HG02759 (cell line): ENCODE measurements at regions not wholly inside any gene's neighbourhood (a gene's known extent, or its start where the extent isn't known, plus 50 kb on each side); places are given as distances from the start of the nearest gene placed in this dataset.

ENCODE experiments used
- ATAC-seq: cut with Tn5 transposase; IDR thresholded peaks from one replicate; pipeline ENCODE4 v1.9.1; 2021; ENCODE audit warnings: mild to moderate bottlenecking, moderate library complexity; ENCODE audit not compliant: unreplicated experiment

GRCh38 chr5:1707467-1707866, 92.2 kb downstream of the MRPL36 start:
- no peak for ATAC-seq

GRCh38 chr5:1706428-1706827, 93.2 kb downstream of the MRPL36 start:
- no peak for ATAC-seq

GRCh38 chr5:1706021-1706420, 93.6 kb downstream of the MRPL36 start:
- ATAC-seq: no peak

- no peak for ATAC-seq
These were observed 95.0 kb downstream of the MRPL36 start for GRCh38 chr5:1704676-1705075.

GRCh38 chr5:1704266-1704665, 95.4 kb downstream of the MRPL36 start:
- no peak for ATAC-seq

GRCh38 chr5:1703352-1704050, 96.1 kb downstream of the MRPL36 start:
- no peak for ATAC-seq

GRCh38 chr5:1702318-1702717, 97.3 kb downstream of the MRPL36 start:
- no peak for ATAC-seq

GRCh38 chr5:1701884-1702283, 97.8 kb downstream of the MRPL36 start:
- ATAC-seq: no peak

- no peak for ATAC-seq
These were observed 98.3 kb downstream of the MRPL36 start for GRCh38 chr5:1701216-1701864.

- no peak for ATAC-seq
These were observed 100.2 kb downstream of the MRPL36 start for GRCh38 chr5:1699394-1699793.

GRCh38 chr5:1698589-1699316, 100.9 kb downstream of the MRPL36 start:
- no peak for ATAC-seq

- ATAC-seq: no peak
These were observed 107.3 kb downstream of the MRPL36 start for GRCh38 chr5:1692381-1692780.

- ATAC-seq: no peak
These were observed 112.2 kb downstream of the MRPL36 start for GRCh38 chr5:1687301-1687970.

GRCh38 chr5:1686016-1686802, 113.4 kb downstream of the MRPL36 start:
- no peak for ATAC-seq

- no peak for ATAC-seq
These were observed 114.6 kb downstream of the MRPL36 start for GRCh38 chr5:1685066-1685465.

GRCh38 chr5:1681955-1682354, 117.7 kb downstream of the MRPL36 start:
- ATAC-seq: no peak

- no peak for ATAC-seq
These were observed 126.5 kb downstream of the MRPL36 start for GRCh38 chr5:1673042-1673677.

- no peak for ATAC-seq
These were observed 127.2 kb downstream of the MRPL36 start for GRCh38 chr5:1672396-1672795.

- ATAC-seq: no peak
These were observed 128.3 kb downstream of the MRPL36 start for GRCh38 chr5:1671351-1671750.

GRCh38 chr5:1670351-1670750, 129.3 kb downstream of the MRPL36 start:
- no peak for ATAC-seq
